HG03064 (cell line): ENCODE measurements at regions not wholly inside any gene's neighbourhood (a gene's known extent, or its start where the extent isn't known, plus 50 kb on each side); places are given as distances from the start of the nearest gene placed in this dataset.

ENCODE experiments used
- ATAC-seq: cut with Tn5 transposase; IDR thresholded peaks from one replicate; pipeline ENCODE4 v1.9.1; 2021; ENCODE audit warnings: low read depth; ENCODE audit not compliant: unreplicated experiment

- ATAC-seq: no peak
Observed at GRCh38 chr9:2486988-2487387, 134.6 kb upstream of the VLDLR start.

GRCh38 chr9:2489838-2490314 is 131.7 kb upstream of the VLDLR start:
- no peak for ATAC-seq

GRCh38 chr9:2492161-2492560 is 129.4 kb upstream of the VLDLR start:
- no peak for ATAC-seq

GRCh38 chr9:2493109-2493508 is 128.5 kb upstream of the VLDLR start:
- ATAC-seq: no peak

- no peak for ATAC-seq
Observed at GRCh38 chr9:2493529-2493928, 128.1 kb upstream of the VLDLR start.

DNA sequence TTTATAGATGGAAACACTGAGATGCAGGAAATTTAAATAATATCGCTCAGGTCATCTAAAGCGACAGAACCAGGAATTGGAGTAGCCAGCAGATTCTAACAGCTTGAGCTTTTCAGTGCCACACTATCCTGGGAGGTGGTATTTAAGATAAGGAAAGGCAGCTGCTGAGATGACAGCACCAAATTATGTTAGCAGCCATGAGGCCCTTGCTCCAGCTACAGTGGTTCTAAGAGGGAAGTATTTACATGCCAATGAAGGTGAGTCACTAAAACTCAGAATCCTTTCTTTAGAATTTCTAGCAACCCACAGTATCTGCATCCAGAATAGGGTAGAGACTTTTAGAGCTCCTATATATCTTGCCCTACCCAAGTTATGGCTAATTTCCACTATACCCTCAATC is 127.0 kb upstream of the VLDLR start:
- ATAC-seq: no peak

- ATAC-seq: no peak
Observed at GRCh38 chr9:2495221-2496005, 126.2 kb upstream of the VLDLR start.

GRCh38 chr9:2496169-2496568 is 125.4 kb upstream of the VLDLR start:
- ATAC-seq: no peak

DNA sequence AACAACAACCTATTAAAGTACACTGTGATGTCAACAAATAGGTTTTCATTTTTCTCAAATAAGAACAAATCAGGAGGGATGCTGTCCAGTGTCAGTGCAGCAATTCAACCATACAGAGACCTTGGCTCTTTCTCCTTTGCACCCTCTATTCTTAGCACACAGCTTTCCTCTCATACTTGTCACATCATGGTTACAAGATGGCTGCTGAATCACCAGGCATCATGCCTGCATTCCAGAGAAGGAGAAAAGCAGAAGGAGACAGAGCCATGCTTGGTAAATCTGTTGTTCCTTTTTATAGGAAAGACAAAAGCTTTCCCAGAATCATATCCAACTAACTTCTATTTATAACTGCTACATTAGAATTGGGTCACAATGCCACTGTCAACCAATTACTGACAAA is 124.7 kb upstream of the VLDLR start:
- no peak for ATAC-seq

- no peak for ATAC-seq
Observed at GRCh38 chr9:2497666-2498400, 123.8 kb upstream of the VLDLR start.

DNA sequence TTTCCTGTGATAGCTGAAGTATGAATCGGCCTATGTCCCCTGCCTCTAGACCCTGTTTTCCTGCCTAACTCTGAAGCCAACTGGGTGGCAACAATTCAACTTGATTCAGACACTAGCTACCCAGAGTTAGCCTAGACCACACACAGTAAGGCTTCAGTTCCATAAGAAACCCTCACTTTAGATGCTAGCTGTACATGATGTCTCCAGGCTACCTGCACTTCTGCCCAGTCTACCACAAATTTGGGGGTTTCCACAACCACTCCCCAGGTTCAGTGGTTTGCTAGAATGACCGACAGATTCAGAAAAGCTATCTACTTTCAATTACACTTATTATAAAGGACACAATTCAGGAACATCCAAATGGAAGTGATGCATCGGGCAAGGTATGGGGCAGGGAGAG is 119.4 kb upstream of the VLDLR start:
- ATAC-seq: no peak

DNA sequence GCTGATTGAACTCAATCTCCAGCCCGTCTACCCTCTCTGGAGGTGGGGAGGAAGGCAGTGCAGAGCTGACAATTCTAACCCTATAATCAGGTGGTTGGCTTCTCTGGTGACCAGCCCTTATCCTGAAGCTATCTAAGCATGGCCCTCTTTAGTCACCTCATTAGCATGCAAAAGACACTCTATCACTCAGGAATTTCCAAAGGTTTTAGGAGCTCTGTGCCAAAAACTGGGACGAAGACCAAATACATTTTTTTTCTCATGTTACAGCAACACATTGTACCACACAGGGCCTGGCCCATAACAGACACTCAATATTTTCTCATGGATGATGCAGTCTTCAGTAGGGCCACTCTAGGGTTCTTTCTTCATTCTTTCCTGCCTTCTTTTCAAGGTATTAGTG is 118.8 kb upstream of the VLDLR start:
- ATAC-seq: no peak

GRCh38 chr9:2506321-2506720 is 115.3 kb upstream of the VLDLR start:
- ATAC-seq: no peak

DNA sequence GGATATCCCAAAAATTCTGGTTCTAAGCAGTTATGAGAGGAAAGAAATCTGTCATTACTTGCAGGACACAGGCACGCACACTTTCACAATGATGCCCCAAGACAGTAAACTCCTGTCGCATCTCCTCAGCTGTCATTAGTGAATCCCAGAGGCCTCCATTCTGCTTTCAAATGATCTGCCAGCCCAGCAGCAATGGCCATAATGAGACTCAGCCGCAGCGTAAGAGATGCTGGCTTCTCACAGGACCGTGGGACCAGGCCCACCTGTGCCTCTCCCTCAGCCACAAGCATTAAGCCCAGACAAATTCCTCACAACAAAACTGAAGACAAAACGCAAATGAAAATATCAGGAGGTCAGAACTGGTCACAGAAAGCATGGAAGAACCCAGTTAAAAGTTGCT is 98.0 kb upstream of the VLDLR start:
- no peak for ATAC-seq

DNA sequence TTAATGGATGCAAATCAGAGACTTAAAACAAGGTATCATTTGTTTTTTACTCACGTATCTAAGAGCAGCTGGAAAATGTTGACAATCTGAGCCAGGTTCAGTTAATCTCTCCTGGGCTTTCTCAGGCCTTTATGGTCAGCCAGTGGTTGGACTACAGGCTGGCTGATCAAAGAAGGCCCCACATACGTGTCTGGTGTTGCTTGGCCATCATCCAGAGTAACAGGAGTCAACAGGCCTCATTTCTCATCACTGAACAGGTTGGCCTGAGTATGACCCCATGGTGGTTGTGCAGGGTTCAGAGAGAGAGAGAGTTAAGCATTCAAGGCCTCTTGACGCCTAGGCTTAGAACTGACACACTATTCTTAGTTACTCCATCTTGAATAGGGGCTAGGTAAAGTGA is 97.0 kb upstream of the VLDLR start:
- ATAC-seq: no peak

- ATAC-seq: no peak
Observed at GRCh38 chr9:2525147-2525546, 96.4 kb upstream of the VLDLR start.

GRCh38 chr9:2526071-2526828 is 95.3 kb upstream of the VLDLR start:
- no peak for ATAC-seq

GRCh38 chr9:2531481-2531880 is 90.1 kb upstream of the VLDLR start:
- no peak for ATAC-seq

DNA sequence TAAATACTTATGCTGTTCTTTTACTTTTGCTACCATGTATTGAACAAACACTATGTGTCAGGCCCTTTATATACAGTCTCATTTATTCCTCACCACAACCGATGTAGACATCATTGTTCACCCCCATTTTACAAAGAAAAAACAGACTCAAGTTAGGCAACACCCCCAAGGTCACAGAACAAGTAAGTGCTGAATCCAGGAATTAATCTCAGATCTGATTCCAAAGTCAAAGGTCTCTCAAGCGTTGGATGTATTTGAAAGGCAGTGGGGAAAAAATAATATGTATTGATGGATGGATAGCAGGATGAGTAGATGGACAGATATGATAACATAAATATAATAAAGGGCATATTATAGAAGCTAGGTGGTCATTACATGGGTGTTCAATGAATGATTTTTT is 85.1 kb upstream of the VLDLR start:
- no peak for ATAC-seq

DNA sequence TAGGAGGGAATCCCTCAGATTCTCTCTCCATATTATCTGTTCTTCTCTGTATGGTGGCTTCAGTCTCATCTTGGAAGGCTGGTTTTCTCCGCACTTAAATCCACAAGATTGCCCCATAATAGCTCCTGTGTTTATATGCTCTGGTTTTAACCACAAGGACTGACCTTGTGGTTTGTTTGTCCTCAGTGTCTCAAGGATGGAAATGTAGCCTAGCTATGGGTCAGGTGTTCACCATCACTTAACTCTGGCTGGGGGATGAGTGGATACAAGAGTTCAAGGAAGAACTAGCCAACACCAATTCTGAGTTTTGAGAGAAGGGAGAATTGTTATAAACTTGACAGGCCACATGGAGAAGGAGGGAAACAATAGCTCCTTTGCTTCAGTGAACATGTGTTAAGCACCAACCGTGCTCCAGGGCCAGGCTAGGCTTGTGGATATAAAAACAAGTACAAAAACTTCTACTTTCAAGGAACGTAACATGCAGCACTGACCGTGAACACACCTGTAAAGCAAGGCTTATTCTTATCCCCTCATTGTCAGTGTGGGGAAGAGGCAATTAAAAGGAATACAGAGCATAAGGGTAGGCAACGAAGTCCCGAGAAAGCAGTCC is 75.6 kb upstream of the VLDLR start:
- ATAC-seq: no peak
